ENCODE measurements at regions not wholly inside any gene's neighbourhood (a gene's known extent, or its start where the extent isn't known, plus 50 kb on each side); places are given as distances from the start of the nearest gene placed in this dataset.

GRCh38 chr1:110763149-110763548 lies 88.4 kb upstream of the KCNA3 start:
- TF ChIP-seq POLR2A (IDR thresholded peaks at IDR 0.05; ENCODE audit: low read length), result no peak
- no peak for TF ChIP-seq GATA1 (IDR thresholded peaks at IDR 0.05; ENCODE audit: low read depth, low read length)
